Nephron progenitor cell (in vitro differentiated cells): ENCODE measurements at regions not wholly inside any gene's neighbourhood (a gene's known extent, or its start where the extent isn't known, plus 50 kb on each side); places are given as distances from the start of the nearest gene placed in this dataset.

Experiments
- DNase-seq: peaks from one replicate; pipeline ENCODE4 v3.0.0; 2021
- H3K27ac Mint-ChIP-seq: 2 replicates; pipeline ENCODE4 v1.8.0; 2021; ENCODE audit warnings: mild to moderate bottlenecking, moderate library complexity, mixed read lengths
- H3K27me3 Mint-ChIP-seq: 2 replicates; pipeline ENCODE4 v1.8.0; 2021; ENCODE audit warnings: mild to moderate bottlenecking, low read depth, mixed read lengths; ENCODE audit not compliant: poor library complexity
- H3K36me3 Mint-ChIP-seq: 2 replicates; pipeline ENCODE4 v1.8.0; 2021; ENCODE audit warnings: low read depth, mixed read lengths
- H3K4me1 Mint-ChIP-seq: 2 replicates; pipeline ENCODE4 v1.8.0; 2021; ENCODE audit warnings: mixed read lengths
- H3K4me3 Mint-ChIP-seq: 2 replicates; pipeline ENCODE4 v1.8.0; 2021; ENCODE audit warnings: mild to moderate bottlenecking, moderate library complexity, mixed read lengths
- H3K9me3 Mint-ChIP-seq: 2 replicates; pipeline ENCODE4 v1.8.0; 2021; ENCODE audit warnings: mild to moderate bottlenecking, moderate library complexity, mixed read lengths
- CTCF ChIP-seq: fragments of 200-600 bp; sonication (generic); IDR thresholded peaks from 2 replicates; pipeline ENCODE4 v1.5.0; 2021; ENCODE audit warnings: antibody characterized with exemption

GRCh38 chr7:13188236-13188805, 500.9 kb downstream of the ARL4A start:
- no peak for TF ChIP-seq CTCF
- no peak overlapping the region for H3K27ac Mint-ChIP-seq
- H3K36me3 Mint-ChIP-seq = no peaks in the 10 kb centered on the region
- H3K27me3 Mint-ChIP-seq = no peaks in the 10 kb centered on the region
- H3K9me3 Mint-ChIP-seq = no peaks in the 10 kb centered on the region
- DNase-seq = no peak
- no peak overlapping the region for H3K4me3 Mint-ChIP-seq
- H3K4me1 Mint-ChIP-seq = no peaks in the 10 kb centered on the region

GRCh38 chr7:13188922-13189321, 501.5 kb downstream of the ARL4A start:
- Mint-ChIP-seq H3K36me3 (no peaks in the 10 kb centered on the region), H3K9me3 (no peaks in the 10 kb centered on the region), H3K4me1 (no peaks in the 10 kb centered on the region), H3K27me3 (no peaks in the 10 kb centered on the region), H3K4me3 (no peak overlapping the region), H3K27ac (no peak overlapping the region)
- no peak for TF ChIP-seq CTCF
- no peak for DNase-seq

GRCh38 chr7:13189668-13190067, 502.2 kb downstream of the ARL4A start:
- Mint-ChIP-seq H3K27me3 (no peaks in the 10 kb centered on the region), H3K4me3 (no peak overlapping the region), H3K4me1 (no peaks in the 10 kb centered on the region), H3K36me3 (no peaks in the 10 kb centered on the region), H3K9me3 (no peaks in the 10 kb centered on the region), H3K27ac (no peak overlapping the region)
- DNase-seq = no peak
- TF ChIP-seq CTCF = no peak

- Mint-ChIP-seq H3K27ac (no peak overlapping the region), H3K9me3 (no peaks in the 10 kb centered on the region), H3K4me1 (no peaks in the 10 kb centered on the region), H3K4me3 (no peak overlapping the region), H3K27me3 (peaks cover 3% of the 10 kb centered on the region), H3K36me3 (no peaks in the 10 kb centered on the region)
- no peak for TF ChIP-seq CTCF
- no peak for DNase-seq
These were observed 510.1 kb downstream of the ARL4A start for GRCh38 chr7:13197501-13197900.

GRCh38 chr7:13198036-13198435, 510.6 kb downstream of the ARL4A start:
- no peak overlapping the region for H3K4me3 Mint-ChIP-seq

More at GRCh38 chr7:13198036-13198435, 510.6 kb downstream of the ARL4A start:
- no peak overlapping the region for H3K27ac Mint-ChIP-seq
- no peaks in the 10 kb centered on the region for H3K4me1 Mint-ChIP-seq
- H3K9me3 Mint-ChIP-seq = no peaks in the 10 kb centered on the region
- peaks cover 3% of the 10 kb centered on the region for H3K27me3 Mint-ChIP-seq
- H3K36me3 Mint-ChIP-seq = no peaks in the 10 kb centered on the region
- no peak for DNase-seq
- TF ChIP-seq CTCF = no peak
